Activated CD4-positive, alpha-beta T cell treated with anti-CD3 and anti-CD28 coated beads, Interleukin-2, amount 10 ng/mL, durations not matched to agents 24 days and 14 days (primary cell): ENCODE measurements at regions not wholly inside any gene's neighbourhood (a gene's known extent, or its start where the extent isn't known, plus 50 kb on each side); places are given as distances from the start of the nearest gene placed in this dataset.

Source experiments
- DNase-seq: peaks from one replicate; pipeline ENCODE4 v3.0.0; 2022
- H3K27ac Mint-ChIP-seq: one replicate; pipeline ENCODE4 v1.8.0; 2022; ENCODE audit warnings: mild to moderate bottlenecking, mixed read lengths
- H3K27me3 Mint-ChIP-seq: one replicate; pipeline ENCODE4 v1.8.0; 2022; ENCODE audit warnings: mixed read lengths
- H3K36me3 Mint-ChIP-seq: one replicate; pipeline ENCODE4 v1.8.0; 2022; ENCODE audit warnings: low read depth, mild to moderate bottlenecking, mixed read lengths
- H3K4me1 Mint-ChIP-seq: one replicate; pipeline ENCODE4 v1.8.0; 2021; ENCODE audit warnings: mixed read lengths
- H3K4me3 Mint-ChIP-seq: one replicate; pipeline ENCODE4 v1.8.0; 2022; ENCODE audit warnings: mild to moderate bottlenecking, moderate library complexity, mixed read lengths
- H3K9me3 Mint-ChIP-seq: one replicate; pipeline ENCODE4 v1.8.0; 2021; ENCODE audit warnings: mixed read lengths
- intact Hi-C: fragments of 100-400 bp; cut with micrococcal nuclease; formaldehyde crosslinking; loops from one replicate; pipeline ENCODE4 v1.15.1; 2023

GRCh38 chr13:78341032-78341431 is 262.3 kb downstream of the POU4F1 start:
- Mint-ChIP-seq H3K27ac (no peak overlapping the region), H3K27me3 (no peaks in the 10 kb centered on the region), H3K9me3 (no peaks in the 10 kb centered on the region), H3K36me3 (no peaks in the 10 kb centered on the region), H3K4me1 (no peaks in the 10 kb centered on the region), H3K4me3 (no peak overlapping the region)
- DNase-seq = no peak
- intact Hi-C loops = no loop called here

- Mint-ChIP-seq H3K27me3 (no peaks in the 10 kb centered on the region), H3K4me1 (no peaks in the 10 kb centered on the region), H3K9me3 (no peaks in the 10 kb centered on the region), H3K36me3 (no peaks in the 10 kb centered on the region), H3K4me3 (no peak overlapping the region), H3K27ac (no peak overlapping the region)
- intact Hi-C loops = no loop called here
- DNase-seq = no peak
These were observed 263.4 kb downstream of the POU4F1 start for GRCh38 chr13:78339927-78340326.

GRCh38 chr13:78334059-78334458 is 269.3 kb downstream of the POU4F1 start:
- H3K4me1 Mint-ChIP-seq = no peaks in the 10 kb centered on the region
- intact Hi-C loops = no loop called here
- H3K9me3 Mint-ChIP-seq = no peaks in the 10 kb centered on the region
- no peaks in the 10 kb centered on the region for H3K36me3 Mint-ChIP-seq
- H3K27ac Mint-ChIP-seq = no peak overlapping the region
- H3K4me3 Mint-ChIP-seq = no peak overlapping the region
- peaks cover under 1% of the 10 kb centered on the region for H3K27me3 Mint-ChIP-seq
- no peak for DNase-seq

DNA sequence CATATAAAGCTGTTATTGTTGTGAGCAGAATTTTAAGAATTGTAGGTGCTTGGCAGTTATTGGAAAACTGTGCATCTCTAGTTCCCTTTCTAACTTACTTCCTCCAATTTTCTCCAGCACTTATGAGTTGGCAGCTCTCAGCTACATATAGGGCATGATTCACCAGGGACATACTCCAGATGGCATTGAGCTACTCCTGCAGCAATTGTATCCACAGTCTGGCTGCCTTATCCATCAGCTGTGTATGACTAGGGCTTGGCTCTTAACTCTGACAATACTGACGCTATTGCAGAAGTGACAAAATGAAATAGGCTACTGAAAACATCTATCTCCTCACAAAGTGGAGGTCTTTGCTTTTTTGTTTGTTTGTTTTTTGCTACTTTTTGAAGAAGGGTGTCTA is 276.7 kb downstream of the POU4F1 start:
- H3K27me3 Mint-ChIP-seq = peaks cover 2% of the 10 kb centered on the region
- intact Hi-C loops = no loop called here
- H3K4me3 Mint-ChIP-seq = no peak overlapping the region
- H3K36me3 Mint-ChIP-seq = no peaks in the 10 kb centered on the region
- no peak for DNase-seq
- H3K4me1 Mint-ChIP-seq = no peaks in the 10 kb centered on the region
- no peaks in the 10 kb centered on the region for H3K9me3 Mint-ChIP-seq
- H3K27ac Mint-ChIP-seq = no peak overlapping the region

DNA sequence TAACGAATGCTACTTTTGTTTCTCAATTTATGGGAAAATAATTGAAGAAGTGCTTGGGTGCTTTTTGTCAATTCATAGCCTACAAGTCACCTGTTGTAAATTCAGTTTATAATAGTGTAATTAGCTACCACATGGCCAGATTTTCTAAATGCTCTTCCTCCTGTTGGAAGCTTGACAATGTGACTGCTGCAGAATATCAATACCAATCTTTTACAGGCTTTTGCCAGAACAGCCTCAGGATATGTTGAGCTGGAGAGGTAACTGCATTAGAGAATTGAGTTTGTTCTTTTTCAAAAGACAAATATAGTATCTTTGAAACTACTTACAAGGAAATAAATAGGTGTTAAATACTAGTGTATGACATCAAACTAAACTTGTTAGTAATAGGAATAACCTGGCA is 277.8 kb downstream of the POU4F1 start:
- H3K27me3 Mint-ChIP-seq = peaks cover 2% of the 10 kb centered on the region
- H3K27ac Mint-ChIP-seq = no peak overlapping the region
- no peaks in the 10 kb centered on the region for H3K4me1 Mint-ChIP-seq
- no peaks in the 10 kb centered on the region for H3K36me3 Mint-ChIP-seq
- DNase-seq = no peak
- intact Hi-C loops = no loop called here
- no peak overlapping the region for H3K4me3 Mint-ChIP-seq
- H3K9me3 Mint-ChIP-seq = no peaks in the 10 kb centered on the region

DNA sequence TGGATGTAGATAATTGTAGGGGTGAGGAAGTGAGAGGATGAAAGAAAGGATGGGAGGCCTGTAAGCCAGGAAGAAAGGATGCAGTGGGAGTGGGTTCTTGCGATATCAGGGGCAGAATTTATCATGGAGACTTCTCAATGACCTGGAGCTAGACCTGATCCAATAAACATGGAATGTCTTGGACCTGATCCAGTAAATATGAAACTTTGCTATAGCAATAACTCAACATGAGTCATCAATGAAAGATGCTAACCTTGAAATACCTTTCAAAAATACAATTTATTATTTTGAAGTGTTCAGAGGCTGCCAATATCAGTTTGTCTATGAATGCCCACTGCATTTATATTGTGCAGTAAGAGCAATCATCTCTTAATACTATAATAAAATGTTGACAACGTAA is 279.5 kb downstream of the POU4F1 start:
- no peak for DNase-seq
- no peaks in the 10 kb centered on the region for H3K9me3 Mint-ChIP-seq
- intact Hi-C loops = no loop called here
- no peak overlapping the region for H3K4me3 Mint-ChIP-seq
- no peaks in the 10 kb centered on the region for H3K36me3 Mint-ChIP-seq
- H3K4me1 Mint-ChIP-seq = no peaks in the 10 kb centered on the region
- H3K27ac Mint-ChIP-seq = no peak overlapping the region
- no peaks in the 10 kb centered on the region for H3K27me3 Mint-ChIP-seq

DNA sequence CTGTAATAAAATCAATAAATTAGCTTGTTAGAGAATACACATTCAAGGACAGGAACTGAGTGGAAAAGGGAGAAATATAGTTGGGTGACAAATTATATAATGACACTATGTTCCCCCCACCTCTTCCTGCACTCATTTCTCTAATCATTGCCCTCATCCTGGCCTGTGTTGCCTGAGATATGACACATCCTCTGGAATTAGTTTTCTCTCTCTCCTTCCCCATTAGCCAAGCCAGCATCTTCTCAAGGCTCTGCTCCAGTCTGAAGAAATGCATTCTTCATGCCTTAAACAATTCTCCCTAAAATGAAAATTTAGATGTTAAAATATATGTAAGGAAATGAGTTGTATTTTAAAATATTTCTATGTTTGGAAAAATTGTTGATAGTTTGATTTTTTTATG is 280.3 kb downstream of the POU4F1 start:
- H3K9me3 Mint-ChIP-seq = no peaks in the 10 kb centered on the region
- intact Hi-C loops = no loop called here
- H3K27me3 Mint-ChIP-seq = no peaks in the 10 kb centered on the region
- no peak for DNase-seq
- no peaks in the 10 kb centered on the region for H3K4me1 Mint-ChIP-seq
- no peak overlapping the region for H3K27ac Mint-ChIP-seq
- no peaks in the 10 kb centered on the region for H3K36me3 Mint-ChIP-seq
- no peak overlapping the region for H3K4me3 Mint-ChIP-seq

- Mint-ChIP-seq H3K9me3 (no peaks in the 10 kb centered on the region), H3K27me3 (no peaks in the 10 kb centered on the region)
These were observed 284.2 kb downstream of the POU4F1 start for GRCh38 chr13:78319101-78319627.

GRCh38 chr13:78317030-78317429 is 286.3 kb downstream of the POU4F1 start:
- H3K36me3 Mint-ChIP-seq = no peaks in the 10 kb centered on the region
- no peaks in the 10 kb centered on the region for H3K4me1 Mint-ChIP-seq
- no peaks in the 10 kb centered on the region for H3K27me3 Mint-ChIP-seq
- intact Hi-C loops = no loop called here
- no peak for DNase-seq
- no peak overlapping the region for H3K4me3 Mint-ChIP-seq
- no peaks in the 10 kb centered on the region for H3K9me3 Mint-ChIP-seq
- H3K27ac Mint-ChIP-seq = no peak overlapping the region

More at GRCh38 chr13:78319101-78319627, 284.2 kb downstream of the POU4F1 start:
- intact Hi-C loops = no loop called here
- Mint-ChIP-seq H3K27ac (no peak overlapping the region), H3K36me3 (no peaks in the 10 kb centered on the region), H3K4me3 (no peak overlapping the region), H3K4me1 (no peaks in the 10 kb centered on the region)
- DNase-seq = no peak

GRCh38 chr13:78309497-78310180 is 293.7 kb downstream of the POU4F1 start:
- Mint-ChIP-seq H3K4me1 (no peaks in the 10 kb centered on the region), H3K36me3 (no peaks in the 10 kb centered on the region), H3K27ac (no peak overlapping the region), H3K4me3 (no peak overlapping the region), H3K27me3 (no peaks in the 10 kb centered on the region), H3K9me3 (no peaks in the 10 kb centered on the region)
- no peak for DNase-seq
- intact Hi-C loops = no loop called here

- no peaks in the 10 kb centered on the region for H3K36me3 Mint-ChIP-seq
- intact Hi-C loops = no loop called here
- DNase-seq = no peak
- H3K9me3 Mint-ChIP-seq = no peaks in the 10 kb centered on the region
- H3K27ac Mint-ChIP-seq = no peak overlapping the region
- H3K27me3 Mint-ChIP-seq = no peaks in the 10 kb centered on the region
- no peak overlapping the region for H3K4me3 Mint-ChIP-seq
- no peaks in the 10 kb centered on the region for H3K4me1 Mint-ChIP-seq
These were observed 296.7 kb downstream of the POU4F1 start for GRCh38 chr13:78306519-78307206.

DNA sequence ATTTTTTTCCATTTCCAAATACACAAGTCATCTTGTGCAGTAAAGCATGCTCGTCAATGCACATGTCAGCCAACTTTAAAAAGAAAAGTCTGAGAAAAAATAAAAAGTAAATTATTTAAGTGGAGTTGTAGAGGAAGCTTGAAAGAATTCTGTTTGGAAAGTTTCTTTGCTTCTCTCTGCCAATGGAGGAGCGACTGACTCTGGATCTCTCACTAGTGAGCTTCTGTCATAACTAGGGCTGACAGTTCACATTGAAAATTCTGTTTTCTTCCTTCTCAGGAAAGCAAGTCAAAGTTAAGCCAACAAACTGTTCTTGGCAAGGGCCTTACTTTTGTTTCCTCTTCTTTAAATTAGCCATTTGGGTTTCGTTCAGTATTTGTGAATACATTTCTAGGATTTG is 298.2 kb downstream of the POU4F1 start:
- no peaks in the 10 kb centered on the region for H3K36me3 Mint-ChIP-seq
- H3K4me1 Mint-ChIP-seq = no peaks in the 10 kb centered on the region
- H3K9me3 Mint-ChIP-seq = no peaks in the 10 kb centered on the region
- no peak overlapping the region for H3K27ac Mint-ChIP-seq
- H3K27me3 Mint-ChIP-seq = no peaks in the 10 kb centered on the region
- no peak for DNase-seq
- intact Hi-C loops = no loop called here
- H3K4me3 Mint-ChIP-seq = no peak overlapping the region

GRCh38 chr13:78299832-78300623 is 303.3 kb downstream of the POU4F1 start:
- Mint-ChIP-seq H3K9me3 (no peaks in the 10 kb centered on the region), H3K4me3 (no peak overlapping the region), H3K27ac (no peak overlapping the region), H3K4me1 (no peaks in the 10 kb centered on the region), H3K36me3 (no peaks in the 10 kb centered on the region), H3K27me3 (no peaks in the 10 kb centered on the region)
- no peak for DNase-seq
- intact Hi-C loops = no loop called here

GRCh38 chr13:78298657-78299056 is 304.7 kb downstream of the POU4F1 start:
- no peaks in the 10 kb centered on the region for H3K27me3 Mint-ChIP-seq
- no peak overlapping the region for H3K27ac Mint-ChIP-seq
- intact Hi-C loops = no loop called here
- H3K4me3 Mint-ChIP-seq = no peak overlapping the region
- no peaks in the 10 kb centered on the region for H3K9me3 Mint-ChIP-seq
- no peaks in the 10 kb centered on the region for H3K4me1 Mint-ChIP-seq
- DNase-seq = no peak
- no peaks in the 10 kb centered on the region for H3K36me3 Mint-ChIP-seq
